T-helper 1 cell treated with Interleukin-12 subunit alpha and Interleukin-12 subunit beta and Interleukin-4 antibody, amounts not matched to agents 30 μg/mL and 1 μg/mL, for 36 hours (primary cell): ENCODE measurements at regions not wholly inside any gene's neighbourhood (a gene's known extent, or its start where the extent isn't known, plus 50 kb on each side); places are given as distances from the start of the nearest gene placed in this dataset.

Experiments used
- H3K27ac Mint-ChIP-seq: one replicate; pipeline ENCODE4 v1.8.0; 2021; ENCODE audit warnings: mild to moderate bottlenecking, mixed read lengths
- H3K27me3 Mint-ChIP-seq: one replicate; pipeline ENCODE4 v1.8.0; 2021; ENCODE audit warnings: low read depth, mixed read lengths
- H3K36me3 Mint-ChIP-seq: one replicate; pipeline ENCODE4 v1.8.0; 2021; ENCODE audit warnings: low read depth, mixed read lengths
- H3K4me1 Mint-ChIP-seq: one replicate; pipeline ENCODE4 v1.8.0; 2021; ENCODE audit warnings: low read depth, mixed read lengths
- H3K4me3 Mint-ChIP-seq: one replicate; pipeline ENCODE4 v1.8.0; 2021; ENCODE audit warnings: mild to moderate bottlenecking, moderate library complexity, mixed read lengths
- H3K9me3 Mint-ChIP-seq: one replicate; pipeline ENCODE4 v1.8.0; 2021; ENCODE audit warnings: mixed read lengths

GRCh38 chr7:46554688-46555422 is 633.8 kb upstream of the IGFBP3 start:
- Mint-ChIP-seq H3K4me1 (no peaks in the 10 kb centered on the region), H3K27ac (no peak overlapping the region), H3K36me3 (no peaks in the 10 kb centered on the region), H3K4me3 (no peak overlapping the region), H3K9me3 (no peaks in the 10 kb centered on the region), H3K27me3 (no peaks in the 10 kb centered on the region)

DNA sequence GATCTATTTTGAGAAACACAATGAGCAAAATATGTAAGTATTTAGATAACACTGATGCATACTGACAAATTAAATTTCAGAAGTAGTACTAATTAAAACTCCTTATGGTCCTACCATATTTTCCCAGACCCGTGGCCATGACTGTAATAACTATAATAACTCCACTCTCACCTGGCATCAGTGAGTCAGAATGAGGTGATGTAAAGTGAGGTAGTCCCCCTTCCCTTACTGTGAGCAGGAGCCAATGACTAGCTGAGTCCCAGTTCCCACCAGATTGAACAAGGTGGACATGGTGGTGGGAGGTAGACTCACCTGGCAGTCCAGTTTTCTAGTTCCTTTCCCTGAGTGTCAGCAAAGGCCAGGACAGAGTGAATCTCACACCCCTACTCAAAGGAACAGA is 630.5 kb upstream of the IGFBP3 start:
- Mint-ChIP-seq H3K4me3 (no peak overlapping the region), H3K9me3 (no peaks in the 10 kb centered on the region), H3K36me3 (no peaks in the 10 kb centered on the region), H3K4me1 (no peaks in the 10 kb centered on the region), H3K27ac (no peak overlapping the region), H3K27me3 (no peaks in the 10 kb centered on the region)

DNA sequence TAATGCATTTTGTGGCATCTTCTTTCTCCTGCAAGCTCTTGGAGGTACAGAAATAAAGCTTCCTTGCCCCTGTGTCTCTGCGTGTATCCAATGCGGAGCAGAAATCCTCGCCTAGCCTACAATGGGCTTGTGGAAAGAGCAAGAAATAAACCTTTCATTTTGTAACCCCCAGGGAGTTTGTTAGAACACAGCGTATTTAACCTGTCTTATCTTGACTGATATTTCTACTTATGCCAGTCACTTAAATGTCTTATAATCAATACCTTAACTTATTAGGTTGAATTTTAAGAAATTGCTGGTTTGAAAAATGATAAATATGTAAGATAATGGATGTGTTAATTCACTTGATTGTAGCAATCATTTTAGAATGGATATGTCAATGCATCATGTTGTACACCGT is 629.8 kb upstream of the IGFBP3 start:
- no peak overlapping the region for H3K27ac Mint-ChIP-seq
- H3K4me3 Mint-ChIP-seq = no peak overlapping the region
- H3K9me3 Mint-ChIP-seq = no peaks in the 10 kb centered on the region
- no peaks in the 10 kb centered on the region for H3K36me3 Mint-ChIP-seq
- no peaks in the 10 kb centered on the region for H3K4me1 Mint-ChIP-seq
- no peaks in the 10 kb centered on the region for H3K27me3 Mint-ChIP-seq

DNA sequence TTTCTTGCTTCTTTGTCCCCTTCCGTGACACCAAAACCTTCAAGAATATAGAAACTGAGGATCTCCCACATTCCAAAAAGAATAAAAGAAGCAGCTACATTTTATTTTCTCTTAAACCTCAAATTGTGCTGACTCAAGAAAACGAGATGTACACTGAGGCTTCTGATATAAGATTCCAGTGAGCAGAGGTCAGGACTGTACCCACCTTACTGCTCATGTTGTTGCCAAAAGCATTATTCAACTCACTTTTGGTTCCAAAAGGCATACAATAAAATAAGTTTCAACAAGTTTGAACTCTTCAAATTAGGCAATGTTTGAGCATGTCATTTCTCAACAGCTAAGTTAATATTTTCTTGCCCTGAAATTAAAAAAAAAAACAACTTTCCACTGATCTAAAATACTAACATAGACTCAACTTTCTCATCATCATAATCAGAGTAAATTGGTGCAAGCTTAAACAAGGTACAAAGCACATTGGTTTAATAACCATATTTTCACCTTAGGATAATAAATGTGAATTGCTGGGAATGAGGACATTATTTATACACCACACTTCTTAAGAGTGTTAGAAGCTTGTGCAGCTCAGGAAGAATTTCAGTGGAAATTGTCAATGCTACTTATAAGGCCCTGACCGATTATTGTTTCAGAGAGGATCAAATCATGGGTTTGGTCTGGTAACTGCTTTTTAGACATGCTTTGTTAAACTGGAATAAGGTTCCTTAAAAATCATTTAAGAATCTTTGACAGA is 629.0 kb upstream of the IGFBP3 start:
- Mint-ChIP-seq H3K9me3 (no peaks in the 10 kb centered on the region), H3K4me1 (no peaks in the 10 kb centered on the region), H3K27ac (no peak overlapping the region), H3K27me3 (no peaks in the 10 kb centered on the region), H3K4me3 (no peak overlapping the region), H3K36me3 (no peaks in the 10 kb centered on the region)

GRCh38 chr7:46549347-46549746 is 628.3 kb upstream of the IGFBP3 start:
- H3K4me3 Mint-ChIP-seq = no peak overlapping the region
- peaks cover 2% of the 10 kb centered on the region for H3K4me1 Mint-ChIP-seq
- H3K9me3 Mint-ChIP-seq = no peaks in the 10 kb centered on the region
- no peaks in the 10 kb centered on the region for H3K27me3 Mint-ChIP-seq
- H3K27ac Mint-ChIP-seq = no peak overlapping the region
- no peaks in the 10 kb centered on the region for H3K36me3 Mint-ChIP-seq

DNA sequence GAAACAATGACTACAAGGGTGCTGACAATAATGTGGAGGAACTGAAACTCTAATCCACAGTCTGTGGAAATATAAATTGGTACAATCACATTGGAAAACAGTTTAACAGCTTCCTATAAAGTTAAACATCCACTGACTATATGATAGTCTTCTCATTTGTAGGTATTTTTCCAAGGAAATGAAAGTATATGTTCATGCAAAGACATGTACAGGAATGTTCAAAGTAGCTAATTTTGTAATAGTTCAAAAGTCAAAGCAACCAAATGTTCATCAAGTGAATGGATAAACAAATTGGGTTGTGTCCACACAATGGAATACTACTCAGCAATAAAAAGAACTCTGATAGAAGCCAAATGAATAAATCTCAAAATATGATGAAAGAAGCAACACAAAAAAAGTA is 626.0 kb upstream of the IGFBP3 start:
- Mint-ChIP-seq H3K4me1 (peaks cover 2% of the 10 kb centered on the region), H3K27me3 (no peaks in the 10 kb centered on the region), H3K4me3 (no peak overlapping the region), H3K27ac (no peak overlapping the region), H3K9me3 (no peaks in the 10 kb centered on the region), H3K36me3 (no peaks in the 10 kb centered on the region)

DNA sequence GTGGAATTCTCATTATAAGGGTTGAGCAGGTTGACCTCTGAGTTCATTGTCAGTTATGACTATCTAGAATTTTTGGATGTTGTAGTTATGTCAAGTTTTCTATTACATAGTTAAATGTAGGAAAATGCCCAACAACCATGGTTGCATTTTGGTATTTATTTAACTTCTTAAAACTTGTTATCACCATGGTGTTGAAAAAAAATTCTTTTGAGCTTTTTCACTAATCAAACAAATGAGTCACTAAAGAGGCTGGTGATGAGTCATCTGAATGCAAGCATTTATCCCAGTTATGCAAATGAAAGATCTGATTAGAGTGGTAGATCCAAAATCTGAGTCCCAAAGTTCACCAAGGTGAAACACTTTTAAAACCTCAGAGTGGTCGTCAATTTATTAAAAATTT is 624.7 kb upstream of the IGFBP3 start:
- Mint-ChIP-seq H3K27ac (no peak overlapping the region), H3K9me3 (no peaks in the 10 kb centered on the region), H3K27me3 (no peaks in the 10 kb centered on the region), H3K4me3 (no peak overlapping the region), H3K36me3 (no peaks in the 10 kb centered on the region), H3K4me1 (peaks cover 2% of the 10 kb centered on the region)

- Mint-ChIP-seq H3K36me3 (no peaks in the 10 kb centered on the region), H3K27me3 (no peaks in the 10 kb centered on the region), H3K27ac (no peak overlapping the region), H3K4me3 (no peak overlapping the region), H3K9me3 (no peaks in the 10 kb centered on the region), H3K4me1 (peaks cover 2% of the 10 kb centered on the region)
Measured at GRCh38 chr7:46544396-46545008, 623.4 kb upstream of the IGFBP3 start.

DNA sequence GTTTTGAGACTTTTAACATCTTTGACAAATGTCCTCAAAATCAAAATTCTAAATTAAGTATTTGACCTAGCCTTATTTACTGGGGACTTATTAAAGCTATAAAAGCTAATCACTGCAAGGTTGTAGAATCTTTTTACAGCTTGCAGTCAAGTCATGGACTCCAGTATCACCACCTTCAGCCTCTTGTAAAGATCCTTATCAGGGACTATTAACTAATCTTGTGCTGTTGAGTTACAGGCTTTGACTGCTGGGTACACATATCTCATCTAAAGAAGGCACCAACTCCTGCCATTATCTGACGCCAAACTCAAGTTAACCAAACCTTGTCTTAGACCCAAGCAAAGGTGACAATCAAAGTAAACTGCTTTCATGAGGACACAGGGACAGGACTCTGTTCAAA is 621.0 kb upstream of the IGFBP3 start:
- Mint-ChIP-seq H3K4me3 (no peak overlapping the region), H3K36me3 (no peaks in the 10 kb centered on the region), H3K4me1 (peaks cover 2% of the 10 kb centered on the region), H3K27me3 (no peaks in the 10 kb centered on the region), H3K27ac (no peak overlapping the region), H3K9me3 (peaks cover under 1% of the 10 kb centered on the region)

DNA sequence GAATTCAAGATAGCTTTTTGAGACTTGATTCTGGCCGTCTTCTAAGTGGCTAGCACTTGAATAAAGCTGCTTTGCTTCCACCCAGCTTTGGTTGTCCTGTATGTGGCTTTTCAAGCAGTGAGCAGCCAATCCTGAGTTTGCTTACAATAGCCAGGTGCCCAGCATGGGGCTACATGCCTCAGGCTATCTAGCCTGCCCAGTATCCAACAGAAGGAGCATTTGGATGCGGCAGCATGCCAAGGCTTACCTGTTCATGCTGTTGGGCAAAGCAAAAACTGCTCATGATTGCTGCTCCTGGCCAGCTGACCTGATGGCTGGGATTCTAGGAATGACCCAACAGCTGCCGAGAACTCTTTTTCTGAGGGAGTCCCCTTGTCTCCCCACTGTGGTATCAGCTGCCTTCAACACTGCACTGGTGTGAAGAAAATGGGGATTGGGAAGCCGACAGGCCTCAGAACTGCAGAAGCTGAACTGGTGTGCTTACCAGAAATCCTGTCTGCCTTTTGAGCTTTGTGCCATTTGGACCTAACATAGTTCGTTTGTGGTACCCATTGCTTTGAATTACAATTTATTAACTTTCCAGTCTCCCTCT is 618.9 kb upstream of the IGFBP3 start:
- Mint-ChIP-seq H3K4me1 (peaks cover 2% of the 10 kb centered on the region), H3K36me3 (no peaks in the 10 kb centered on the region), H3K9me3 (peaks cover 17% of the 10 kb centered on the region), H3K27me3 (no peaks in the 10 kb centered on the region), H3K27ac (no peak overlapping the region), H3K4me3 (no peak overlapping the region)

DNA sequence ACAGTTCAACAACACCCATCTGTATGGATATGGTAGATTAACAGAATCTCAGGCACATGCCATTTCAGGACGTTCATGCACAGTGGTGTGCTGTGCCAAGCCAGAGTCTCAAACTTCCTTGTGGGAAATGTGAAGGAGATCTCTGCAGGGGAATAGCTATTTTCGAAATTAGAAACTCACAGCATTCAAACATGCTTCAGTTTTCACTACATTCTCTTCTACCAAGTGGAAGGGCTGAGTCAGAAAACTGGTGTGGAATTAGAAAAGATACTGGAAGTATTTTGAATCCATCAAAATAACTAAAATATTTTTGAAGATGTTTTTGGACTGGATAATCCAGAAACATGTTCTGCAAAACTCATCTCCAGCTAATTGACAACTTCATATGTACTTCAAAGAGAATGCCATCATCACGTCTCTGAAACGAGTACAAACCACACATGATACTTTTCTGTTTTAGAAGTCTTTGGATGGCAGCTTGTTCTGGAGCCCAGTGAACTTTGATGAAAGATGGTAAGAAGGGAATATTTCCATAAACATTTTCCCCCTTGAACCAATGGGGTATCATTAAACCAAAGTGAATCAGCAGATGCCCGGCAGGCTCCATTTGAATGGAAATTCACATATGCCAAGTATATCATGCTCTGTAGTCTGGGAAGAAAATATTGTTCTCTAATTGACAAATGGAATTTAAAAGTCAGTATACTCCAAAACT is 616.3 kb upstream of the IGFBP3 start:
- Mint-ChIP-seq H3K9me3 (peaks cover 31% of the 10 kb centered on the region), H3K27me3 (no peaks in the 10 kb centered on the region), H3K4me3 (no peak overlapping the region), H3K36me3 (no peaks in the 10 kb centered on the region), H3K4me1 (no peaks in the 10 kb centered on the region), H3K27ac (no peak overlapping the region)

GRCh38 chr7:46534664-46535588 is 613.9 kb upstream of the IGFBP3 start:
- Mint-ChIP-seq H3K36me3 (no peaks in the 10 kb centered on the region), H3K4me1 (no peaks in the 10 kb centered on the region), H3K9me3 (peaks cover 34% of the 10 kb centered on the region), H3K27me3 (no peaks in the 10 kb centered on the region), H3K4me3 (no peak overlapping the region), H3K27ac (no peak overlapping the region)

DNA sequence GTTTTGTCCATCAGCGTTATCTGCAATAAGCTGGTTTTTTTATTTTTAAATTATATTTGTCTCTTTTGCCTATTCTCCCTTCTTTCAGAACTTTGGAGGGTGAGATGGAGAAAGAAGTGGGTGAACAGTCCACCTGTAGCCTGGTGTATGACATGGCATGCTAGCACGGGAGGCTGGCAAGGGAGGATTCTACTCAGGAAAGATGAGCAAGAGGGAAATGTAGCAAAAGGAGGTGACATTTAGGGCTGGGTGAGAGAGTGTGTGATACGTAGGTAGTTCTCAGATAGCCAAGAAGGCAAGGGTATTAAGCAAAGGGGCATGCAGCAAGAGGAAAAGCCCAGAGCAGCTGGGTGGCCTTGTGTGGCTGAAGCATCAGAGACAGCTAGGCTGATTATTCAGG is 612.9 kb upstream of the IGFBP3 start:
- Mint-ChIP-seq H3K9me3 (peaks cover 34% of the 10 kb centered on the region), H3K27me3 (no peaks in the 10 kb centered on the region), H3K4me1 (no peaks in the 10 kb centered on the region)

More for the DNA sequence above, 612.9 kb upstream of the IGFBP3 start:
- Mint-ChIP-seq H3K27ac (no peak overlapping the region), H3K36me3 (no peaks in the 10 kb centered on the region), H3K4me3 (no peak overlapping the region)
